MM.1S (cell line): ENCODE measurements at regions not wholly inside any gene's neighbourhood (a gene's known extent, or its start where the extent isn't known, plus 50 kb on each side); places are given as distances from the start of the nearest gene placed in this dataset.

ENCODE experiments used
- EZH2 ChIP-seq: fragments of 300-600 bp; sonication (generic); optimal IDR thresholded peaks from 2 replicates; pipeline ENCODE3; 2017; ENCODE audit warnings: low read depth, mild to moderate bottlenecking, antibody characterized with exemption, low read length, mixed read lengths
- EZH2phosphoT487 ChIP-seq: fragments of 300-600 bp; sonication (generic); IDR thresholded peaks from 2 replicates; pipeline ENCODE4 v1.6.1; 2018; ENCODE audit warnings: antibody characterized with exemption, low read length
- TF ChIP-seq, protein P1 (sequence below): fragments of 300-600 bp; sonication (generic); IDR thresholded peaks from 2 replicates; pipeline ENCODE4 v1.5.1; 2016; ENCODE audit warnings: antibody characterized with exemption, low read length, mixed read lengths

DNA sequence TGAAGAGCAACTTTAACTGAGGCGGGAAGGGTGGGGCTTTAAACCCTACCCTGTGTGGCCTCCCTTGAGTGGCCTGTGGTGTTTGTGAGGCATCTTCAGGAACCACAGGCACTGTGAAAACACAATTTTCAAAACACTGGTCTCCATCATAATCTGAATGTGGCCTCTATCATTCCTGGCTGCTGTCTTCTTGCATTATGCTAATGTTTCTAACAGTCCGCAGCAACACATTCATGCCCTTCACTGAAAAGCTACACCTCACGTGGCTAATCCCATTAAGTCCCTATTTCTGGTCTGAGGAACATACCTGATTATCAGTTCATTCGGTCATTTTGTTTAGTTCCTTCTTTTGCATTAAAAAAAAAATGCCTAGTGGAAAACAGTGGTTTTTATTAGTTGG is 94.6 kb downstream of the F11 start:
- no peak for TF ChIP-seq EZH2
- TF ChIP-seq, protein P1, sequence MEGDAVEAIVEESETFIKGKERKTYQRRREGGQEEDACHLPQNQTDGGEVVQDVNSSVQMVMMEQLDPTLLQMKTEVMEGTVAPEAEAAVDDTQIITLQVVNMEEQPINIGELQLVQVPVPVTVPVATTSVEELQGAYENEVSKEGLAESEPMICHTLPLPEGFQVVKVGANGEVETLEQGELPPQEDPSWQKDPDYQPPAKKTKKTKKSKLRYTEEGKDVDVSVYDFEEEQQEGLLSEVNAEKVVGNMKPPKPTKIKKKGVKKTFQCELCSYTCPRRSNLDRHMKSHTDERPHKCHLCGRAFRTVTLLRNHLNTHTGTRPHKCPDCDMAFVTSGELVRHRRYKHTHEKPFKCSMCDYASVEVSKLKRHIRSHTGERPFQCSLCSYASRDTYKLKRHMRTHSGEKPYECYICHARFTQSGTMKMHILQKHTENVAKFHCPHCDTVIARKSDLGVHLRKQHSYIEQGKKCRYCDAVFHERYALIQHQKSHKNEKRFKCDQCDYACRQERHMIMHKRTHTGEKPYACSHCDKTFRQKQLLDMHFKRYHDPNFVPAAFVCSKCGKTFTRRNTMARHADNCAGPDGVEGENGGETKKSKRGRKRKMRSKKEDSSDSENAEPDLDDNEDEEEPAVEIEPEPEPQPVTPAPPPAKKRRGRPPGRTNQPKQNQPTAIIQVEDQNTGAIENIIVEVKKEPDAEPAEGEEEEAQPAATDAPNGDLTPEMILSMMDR, result no peak
- no peak for TF ChIP-seq EZH2phosphoT487
